OCI-LY1 (cell line): ENCODE measurements at regions not wholly inside any gene's neighbourhood (a gene's known extent, or its start where the extent isn't known, plus 50 kb on each side); places are given as distances from the start of the nearest gene placed in this dataset.

Source experiments
- EZH2 ChIP-seq: fragments of 200-600 bp; sonication (generic), shearing (Covaris generic); IDR thresholded peaks from 2 replicates; pipeline ENCODE4 v1.8.0; 2017; ENCODE audit warnings: borderline replicate concordance, mixed run types, mild to moderate bottlenecking, antibody characterized with exemption, low read length, moderate library complexity, mixed read lengths
- TF ChIP-seq, protein P1 (sequence below): fragments of 200-600 bp; sonication (generic), shearing (Covaris generic); IDR thresholded peaks from 2 replicates; pipeline ENCODE4 v1.5.1; 2017; ENCODE audit warnings: mild to moderate bottlenecking, antibody characterized with exemption, low read length, moderate library complexity, mixed read lengths

DNA sequence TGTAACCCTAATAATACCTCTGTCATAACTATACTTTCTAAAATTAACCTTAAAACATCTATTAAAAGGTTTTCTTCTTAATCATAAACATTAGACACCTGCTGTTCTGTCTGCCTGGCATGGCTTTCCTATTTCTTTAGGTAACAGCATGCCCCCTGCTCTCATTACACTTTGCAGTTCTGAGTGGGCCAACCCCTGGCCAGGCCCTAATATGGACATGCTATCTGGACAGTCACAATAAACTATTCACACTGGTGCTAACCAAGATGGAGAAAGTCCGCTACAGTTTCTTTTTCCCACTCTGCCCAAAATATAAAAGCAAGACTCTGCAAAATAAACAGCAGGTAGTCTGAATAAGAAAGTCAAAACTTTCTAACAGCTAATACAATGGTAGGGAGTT lies 84.0 kb downstream of the ELAPOR2 start:
- TF ChIP-seq, protein P1, sequence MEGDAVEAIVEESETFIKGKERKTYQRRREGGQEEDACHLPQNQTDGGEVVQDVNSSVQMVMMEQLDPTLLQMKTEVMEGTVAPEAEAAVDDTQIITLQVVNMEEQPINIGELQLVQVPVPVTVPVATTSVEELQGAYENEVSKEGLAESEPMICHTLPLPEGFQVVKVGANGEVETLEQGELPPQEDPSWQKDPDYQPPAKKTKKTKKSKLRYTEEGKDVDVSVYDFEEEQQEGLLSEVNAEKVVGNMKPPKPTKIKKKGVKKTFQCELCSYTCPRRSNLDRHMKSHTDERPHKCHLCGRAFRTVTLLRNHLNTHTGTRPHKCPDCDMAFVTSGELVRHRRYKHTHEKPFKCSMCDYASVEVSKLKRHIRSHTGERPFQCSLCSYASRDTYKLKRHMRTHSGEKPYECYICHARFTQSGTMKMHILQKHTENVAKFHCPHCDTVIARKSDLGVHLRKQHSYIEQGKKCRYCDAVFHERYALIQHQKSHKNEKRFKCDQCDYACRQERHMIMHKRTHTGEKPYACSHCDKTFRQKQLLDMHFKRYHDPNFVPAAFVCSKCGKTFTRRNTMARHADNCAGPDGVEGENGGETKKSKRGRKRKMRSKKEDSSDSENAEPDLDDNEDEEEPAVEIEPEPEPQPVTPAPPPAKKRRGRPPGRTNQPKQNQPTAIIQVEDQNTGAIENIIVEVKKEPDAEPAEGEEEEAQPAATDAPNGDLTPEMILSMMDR = no peak
- TF ChIP-seq EZH2 = no peak
